Parathyroid adenoma (tissue), 2 donors: ENCODE measurements at regions not wholly inside any gene's neighbourhood (a gene's known extent, or its start where the extent isn't known, plus 50 kb on each side); places are given as distances from the start of the nearest gene placed in this dataset.

Experiments used
- H2AFZ ChIP-seq: fragments of 300-600 bp; sonication (generic); one replicate; pipeline ENCODE4 v1.7.0; 2017; ENCODE audit warnings: antibody characterized with exemption, mild to moderate bottlenecking
- H3K27ac ChIP-seq: fragments of 300-600 bp; sonication (generic); one replicate; pipeline ENCODE4 v1.7.0; 2017
- H3K27me3 ChIP-seq: fragments of 300-600 bp; sonication (generic); one replicate; pipeline ENCODE4 v1.7.0; 2017; ENCODE audit warnings: low read length; ENCODE audit not compliant: control insufficient read depth, insufficient read depth
- H3K36me3 ChIP-seq: fragments of 300-600 bp; sonication (generic); one replicate; pipeline ENCODE4 v1.7.0; 2017; ENCODE audit warnings: low read length; ENCODE audit not compliant: control insufficient read depth, insufficient read depth
- H3K4me1 ChIP-seq: fragments of 300-600 bp; sonication (generic); one replicate; pipeline ENCODE4 v1.7.0; 2017; ENCODE audit warnings: control low read depth
- H3K4me2 ChIP-seq: fragments of 300-600 bp; sonication (generic); one replicate; pipeline ENCODE4 v1.7.0; 2017; ENCODE audit warnings: low read length
- H3K4me3 ChIP-seq: fragments of 300-600 bp; sonication (generic); one replicate; pipeline ENCODE4 v1.7.0; 2017; ENCODE audit warnings: low read depth, low read length
- H3K79me2 ChIP-seq: fragments of 300-600 bp; sonication (generic); one replicate; pipeline ENCODE4 v1.7.0; 2017; ENCODE audit warnings: control low read depth
- H3K9ac ChIP-seq: fragments of 300-600 bp; sonication (generic); one replicate; pipeline ENCODE4 v1.7.0; 2017; ENCODE audit warnings: mild to moderate bottlenecking
- H3K9me3 ChIP-seq: fragments of 300-600 bp; sonication (generic); one replicate; pipeline ENCODE4 v1.7.0; 2017; ENCODE audit warnings: low read length; ENCODE audit not compliant: control insufficient read depth
- TF ChIP-seq, protein P1 (sequence below): fragments of 300-600 bp; sonication (generic); IDR thresholded peaks from one replicate; pipeline ENCODE4 v1.7.0; 2017; ENCODE audit warnings: antibody characterized with exemption, mild to moderate bottlenecking
- donor health status: primary hyperparathyroidism.

DNA sequence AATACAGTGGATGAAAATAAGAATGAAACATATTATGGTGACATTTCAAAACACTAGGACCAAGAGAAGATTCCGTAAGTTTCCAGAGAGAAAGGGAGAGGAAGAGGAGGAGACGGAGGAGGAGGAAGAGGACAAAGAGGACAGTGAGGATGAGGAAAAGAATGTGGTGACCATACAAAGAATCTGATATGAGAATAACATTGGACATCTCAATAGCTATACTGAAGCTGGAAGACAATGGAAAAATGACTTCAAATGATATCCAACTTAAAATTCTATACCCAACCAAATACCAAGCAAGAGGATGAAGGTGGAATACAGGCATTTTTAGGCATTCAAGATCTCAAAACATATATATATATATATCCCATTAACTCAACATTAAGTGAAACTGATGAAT is 173.4 kb downstream of the PAWR start:
- Histone ChIP-seq H3K27ac (no peak overlapping the region), H3K9me3 (no peaks in the 10 kb centered on the region), H3K4me1 (peaks cover 10% of the 10 kb centered on the region), H3K79me2 (no peaks in the 10 kb centered on the region), H3K36me3 (no peaks in the 10 kb centered on the region), H3K4me2 (no peak overlapping the region), H3K27me3 (no peaks in the 10 kb centered on the region), H3K4me3 (no peak overlapping the region), H2AFZ (no peak overlapping the region), H3K9ac (no peak overlapping the region)
- TF ChIP-seq, protein P1, sequence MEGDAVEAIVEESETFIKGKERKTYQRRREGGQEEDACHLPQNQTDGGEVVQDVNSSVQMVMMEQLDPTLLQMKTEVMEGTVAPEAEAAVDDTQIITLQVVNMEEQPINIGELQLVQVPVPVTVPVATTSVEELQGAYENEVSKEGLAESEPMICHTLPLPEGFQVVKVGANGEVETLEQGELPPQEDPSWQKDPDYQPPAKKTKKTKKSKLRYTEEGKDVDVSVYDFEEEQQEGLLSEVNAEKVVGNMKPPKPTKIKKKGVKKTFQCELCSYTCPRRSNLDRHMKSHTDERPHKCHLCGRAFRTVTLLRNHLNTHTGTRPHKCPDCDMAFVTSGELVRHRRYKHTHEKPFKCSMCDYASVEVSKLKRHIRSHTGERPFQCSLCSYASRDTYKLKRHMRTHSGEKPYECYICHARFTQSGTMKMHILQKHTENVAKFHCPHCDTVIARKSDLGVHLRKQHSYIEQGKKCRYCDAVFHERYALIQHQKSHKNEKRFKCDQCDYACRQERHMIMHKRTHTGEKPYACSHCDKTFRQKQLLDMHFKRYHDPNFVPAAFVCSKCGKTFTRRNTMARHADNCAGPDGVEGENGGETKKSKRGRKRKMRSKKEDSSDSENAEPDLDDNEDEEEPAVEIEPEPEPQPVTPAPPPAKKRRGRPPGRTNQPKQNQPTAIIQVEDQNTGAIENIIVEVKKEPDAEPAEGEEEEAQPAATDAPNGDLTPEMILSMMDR, result no peak

DNA sequence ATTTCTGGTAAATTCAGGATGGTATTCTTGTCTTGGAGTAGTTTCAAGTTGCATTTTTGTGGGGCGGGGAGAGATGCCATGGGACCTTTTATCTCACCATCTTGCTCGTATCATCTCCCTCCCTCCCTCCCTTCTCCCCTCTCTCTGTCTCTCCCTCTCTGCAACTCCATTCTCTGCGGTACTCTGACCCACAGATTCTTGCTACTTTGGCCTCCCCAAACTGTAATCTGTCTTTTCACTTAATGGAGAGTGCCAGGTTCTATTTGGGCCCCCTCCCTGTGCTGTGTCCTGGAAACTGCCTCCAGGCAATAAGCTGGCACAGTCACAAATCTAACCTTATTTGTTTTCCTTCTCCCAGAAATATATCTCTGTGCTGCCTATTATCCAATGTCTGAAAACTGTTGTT is 175.2 kb downstream of the PAWR start:
- H3K27me3 ChIP-seq, result no peaks in the 10 kb centered on the region
- TF ChIP-seq, protein P1, result no peak
- H2AFZ ChIP-seq, result peak overlapping the region; percentile 51
- peaks cover 5% of the 10 kb centered on the region for H3K4me1 ChIP-seq
- H3K27ac ChIP-seq, result no peak overlapping the region
- H3K36me3 ChIP-seq, result no peaks in the 10 kb centered on the region
- H3K4me2 ChIP-seq, result no peak overlapping the region
- no peaks in the 10 kb centered on the region for H3K9me3 ChIP-seq
- no peak overlapping the region for H3K9ac ChIP-seq
- no peak overlapping the region for H3K4me3 ChIP-seq
- no peaks in the 10 kb centered on the region for H3K79me2 ChIP-seq

DNA sequence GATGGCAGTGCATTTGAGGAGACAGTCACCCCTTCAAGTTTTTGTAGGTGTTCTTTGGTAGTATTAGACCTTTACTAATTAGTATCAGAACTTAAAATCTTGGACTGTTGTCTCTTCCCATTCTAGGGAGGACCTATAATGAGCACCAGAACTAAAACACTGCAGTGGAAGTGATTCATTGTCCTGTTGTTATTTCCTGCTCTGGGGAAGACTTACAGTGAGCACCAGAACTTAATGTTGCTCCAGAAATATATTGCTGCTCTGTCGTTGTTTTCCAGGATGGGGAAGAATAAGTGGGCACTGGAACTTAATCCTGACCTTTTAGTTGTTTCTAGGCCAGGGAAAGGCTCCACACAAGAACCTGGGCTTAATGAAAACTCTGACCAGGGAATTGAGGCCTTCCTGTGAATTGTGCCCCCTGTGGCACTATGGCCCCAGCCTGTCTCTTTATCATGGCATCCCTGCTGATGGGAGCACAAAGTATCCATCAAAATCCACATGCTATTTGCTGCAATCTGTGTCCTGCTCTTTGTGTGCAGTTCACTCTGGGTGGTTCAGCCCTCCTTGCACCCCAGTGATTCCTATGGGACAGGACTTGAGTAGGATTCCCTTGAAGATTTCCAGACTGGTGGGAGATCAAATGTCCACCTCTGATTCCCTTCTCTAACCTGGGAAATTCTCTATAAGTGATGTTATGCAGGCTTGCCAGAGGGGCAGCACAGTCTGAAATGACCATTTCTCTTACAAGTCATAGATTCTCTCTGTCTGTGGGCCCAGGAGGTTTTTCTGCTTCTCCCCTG is 175.8 kb downstream of the PAWR start:
- H3K27ac ChIP-seq, result no peak overlapping the region
- H3K9ac ChIP-seq, result no peak overlapping the region
- H3K4me3 ChIP-seq, result no peak overlapping the region
- H3K79me2 ChIP-seq, result no peaks in the 10 kb centered on the region
- H3K27me3 ChIP-seq, result no peaks in the 10 kb centered on the region
- H3K4me2 ChIP-seq, result peak overlapping the region; percentile 27
- TF ChIP-seq, protein P1, result no peak
- peaks cover 5% of the 10 kb centered on the region for H3K4me1 ChIP-seq
- no peaks in the 10 kb centered on the region for H3K36me3 ChIP-seq
- H2AFZ ChIP-seq, result peak overlapping the region; percentile 51
- H3K9me3 ChIP-seq, result no peaks in the 10 kb centered on the region

DNA sequence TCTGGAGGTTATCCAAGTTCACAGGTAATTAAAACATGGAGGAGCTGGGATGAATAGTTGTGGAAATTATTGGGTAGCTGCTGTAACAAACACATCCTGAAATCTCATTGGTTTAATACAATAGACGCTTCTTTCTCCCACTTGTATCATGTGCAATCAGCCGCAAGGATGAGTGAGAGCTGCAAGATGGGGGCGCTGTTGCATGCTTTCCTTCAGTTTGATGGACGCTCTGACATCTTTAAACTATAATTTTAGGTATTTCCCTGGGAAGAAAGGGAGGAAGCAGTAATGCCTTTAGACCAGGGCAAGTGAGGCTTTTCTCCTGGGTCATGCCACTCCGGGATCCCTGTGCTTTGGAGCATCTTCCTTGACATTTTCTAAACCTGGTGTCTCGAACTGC is 178.7 kb downstream of the PAWR start:
- peaks cover 5% of the 10 kb centered on the region for H3K4me1 ChIP-seq
- H3K9me3 ChIP-seq, result no peaks in the 10 kb centered on the region
- H3K4me2 ChIP-seq, result no peak overlapping the region
- no peak overlapping the region for H2AFZ ChIP-seq
- no peaks in the 10 kb centered on the region for H3K36me3 ChIP-seq
- TF ChIP-seq, protein P1, result no peak
- no peaks in the 10 kb centered on the region for H3K79me2 ChIP-seq
- no peak overlapping the region for H3K4me3 ChIP-seq
- no peak overlapping the region for H3K27ac ChIP-seq
- no peak overlapping the region for H3K9ac ChIP-seq
- no peaks in the 10 kb centered on the region for H3K27me3 ChIP-seq

DNA sequence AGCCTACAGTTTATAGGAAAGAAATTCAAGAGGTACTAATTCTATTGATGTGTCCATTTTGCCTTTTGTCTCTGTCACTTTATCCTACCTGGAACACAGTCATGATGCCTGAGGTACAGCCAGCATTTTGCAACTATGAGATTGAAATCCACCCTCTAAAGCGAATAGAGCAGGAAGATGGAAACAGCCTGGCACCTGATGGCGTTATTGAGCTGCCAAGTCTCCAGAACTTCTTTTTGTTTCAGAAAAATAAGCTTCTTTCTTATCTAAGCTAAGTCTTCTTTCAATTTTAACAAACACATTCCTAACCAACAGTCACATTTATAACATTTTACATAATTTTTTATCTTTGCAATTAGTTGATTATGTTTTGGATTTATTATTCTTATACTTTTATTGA is 182.1 kb downstream of the PAWR start:
- H3K36me3 ChIP-seq, result no peaks in the 10 kb centered on the region
- H2AFZ ChIP-seq, result peak overlapping the region; percentile 25
- TF ChIP-seq, protein P1, result no peak
- no peaks in the 10 kb centered on the region for H3K9me3 ChIP-seq
- H3K4me3 ChIP-seq, result no peak overlapping the region
- no peak overlapping the region for H3K27ac ChIP-seq
- no peak overlapping the region for H3K9ac ChIP-seq
- H3K27me3 ChIP-seq, result no peaks in the 10 kb centered on the region
- H3K4me1 ChIP-seq, result no peaks in the 10 kb centered on the region
- no peak overlapping the region for H3K4me2 ChIP-seq
- H3K79me2 ChIP-seq, result no peaks in the 10 kb centered on the region
